K562 (cell line): ENCODE measurements at regions not wholly inside any gene's neighbourhood (a gene's known extent, or its start where the extent isn't known, plus 50 kb on each side); places are given as distances from the start of the nearest gene placed in this dataset.

Experiments used
- ATF3 ChIP-seq, 2 experiments: fragments of 450-650 bp in 1 of 2; sonication (generic) in 1 of 2; formaldehyde crosslinking in 1 of 2; IDR thresholded peaks in 1 of 2; conservative IDR thresholded peaks in 1 of 2; 2 replicates each; pipeline versions ENCODE4 v1.6.1 to v1.8.1; 2016 to 2023; ENCODE audit warnings: mild to moderate bottlenecking in 2 of 2, moderate library complexity in 2 of 2, inconsistent platforms in 1 of 2, missing genetic modification reagents in 1 of 2
- CREB5 ChIP-seq: fragments of 250-450 bp; sonication (Bioruptor Pico); IDR thresholded peaks from 2 replicates; pipeline ENCODE4 v1.5.0; 2020; ENCODE audit warnings: mild to moderate bottlenecking
- MAZ ChIP-seq, 2 experiments: fragments of 450-650 bp in 1 of 2; sonication (generic) in 1 of 2; formaldehyde crosslinking; IDR thresholded peaks in 1 of 2; conservative IDR thresholded peaks in 1 of 2; 2 replicates each; pipeline versions ENCODE4 v1.4.0 to v1.5.0; 2020; ENCODE audit warnings: mild to moderate bottlenecking in 1 of 2, missing genetic modification reagents in 1 of 2
- MNT ChIP-seq, 2 experiments: fragments of 450-650 bp; conservative IDR thresholded peaks; 2 replicates each; pipeline ENCODE4 v1.6.1; 2017; ENCODE audit warnings: mild to moderate bottlenecking in 2 of 2, moderate library complexity in 2 of 2
- NR2C1 ChIP-seq, 2 experiments: fragments of 450-650 bp; IDR thresholded peaks; 2 replicates each; pipeline ENCODE4 v1.6.1; 2017; ENCODE audit warnings: mild to moderate bottlenecking in 2 of 2, antibody characterized with exemption in 1 of 2, inconsistent platforms in 1 of 2, missing compliant biosample characterization in 1 of 2, missing genetic modification characterization in 1 of 2
- NR2C2 ChIP-seq, 2 experiments: fragments of 200-800 bp in 1 of 2; sonication (Bioruptor generic) in 1 of 2; sonication (generic) in 1 of 2; formaldehyde crosslinking in 1 of 2; IDR thresholded peaks; 2 replicates each; pipeline versions ENCODE4 v1.6.1 to v1.8.0; 2016 to 2022; ENCODE audit warnings: mild to moderate bottlenecking in 1 of 2, missing compliant biosample characterization in 1 of 2, missing genetic modification characterization in 1 of 2, missing genetic modification reagents in 1 of 2
- SAFB ChIP-seq: fragments of 200-400 bp; formaldehyde crosslinking; IDR thresholded peaks from 2 replicates; pipeline ENCODE4 v1.6.1; 2017; ENCODE audit warnings: low read depth, low read length, borderline replicate concordance
- TFAP4 ChIP-seq: sonication (generic); formaldehyde crosslinking; IDR thresholded peaks from 2 replicates; pipeline ENCODE4 v1.8.0; 2022; ENCODE audit warnings: missing genetic modification reagents, mild to moderate bottlenecking, moderate library complexity, borderline replicate concordance
- ZBTB9 ChIP-seq: fragments of 450-650 bp; formaldehyde crosslinking; IDR thresholded peaks from 2 replicates; pipeline ENCODE4 v1.4.0; 2020; ENCODE audit warnings: mild to moderate bottlenecking, moderate library complexity
- ZNF592 ChIP-seq: fragments of 450-650 bp; IDR thresholded peaks from 2 replicates; pipeline ENCODE4 v1.6.1; 2017; ENCODE audit warnings: antibody characterized with exemption, mild to moderate bottlenecking

- peak; percentile 79 for TF ChIP-seq TFAP4 (CRISPR knock-in tag)
- TF ChIP-seq NR2C2 (CRISPR knock-in tag; IDR thresholded peaks at IDR 0.05): 0 out of 2 replicates have a peak, but pooled peaks have one; percentile 33
- peak; percentile 93 for TF ChIP-seq NR2C2 (tag; IDR thresholded peaks at IDR 0.05)
- TF ChIP-seq MNT (conservative IDR thresholded peaks at IDR 0.05): 0 out of 4 replicates have a peak, but pooled peaks of 1 of the 2 experiments have one; percentile 29
- no peak for TF ChIP-seq CREB5 (CRISPR knock-in tag)
- peak; percentile 62; the same call in 1 of the 2 replicates for TF ChIP-seq NR2C1 (IDR thresholded peaks at IDR 0.05)
- peak; percentile 86 for TF ChIP-seq NR2C1 (tag; IDR thresholded peaks at IDR 0.05)
- 0 out of 4 replicates have a peak, but pooled peaks of 1 of the 2 experiments have one; percentile 26 for TF ChIP-seq MAZ (CRISPR knock-in tag; conservative IDR thresholded peaks at IDR 0.05 in 1 of 2, IDR thresholded peaks at IDR 0.05 in 1 of 2)
- TF ChIP-seq ZNF592: 0 out of 2 replicates have a peak, but pooled peaks have one; percentile 42
- no peak for TF ChIP-seq ZBTB9 (CRISPR knock-in tag)
- peak; percentile 92 for TF ChIP-seq ATF3 (IDR thresholded peaks at IDR 0.05)
- no peak for TF ChIP-seq ATF3 (CRISPR knock-in tag; conservative IDR thresholded peaks at IDR 0.05)
- no peak for TF ChIP-seq SAFB
Measured at GRCh38 chr12:46523863-46524770, 151.5 kb upstream of the SLC38A2 start (continued).
